NCI-H2107 treated with DMSO at 0.1 percent for 48 hours (cell line): ENCODE measurements at regions not wholly inside any gene's neighbourhood (a gene's known extent, or its start where the extent isn't known, plus 50 kb on each side); places are given as distances from the start of the nearest gene placed in this dataset.

Source experiments
- DNase-seq: peaks from one replicate; lab custom pipeline; 2025; ENCODE audit not compliant: unreplicated experiment; lab: John Stamatoyannopoulos, UW

DNA sequence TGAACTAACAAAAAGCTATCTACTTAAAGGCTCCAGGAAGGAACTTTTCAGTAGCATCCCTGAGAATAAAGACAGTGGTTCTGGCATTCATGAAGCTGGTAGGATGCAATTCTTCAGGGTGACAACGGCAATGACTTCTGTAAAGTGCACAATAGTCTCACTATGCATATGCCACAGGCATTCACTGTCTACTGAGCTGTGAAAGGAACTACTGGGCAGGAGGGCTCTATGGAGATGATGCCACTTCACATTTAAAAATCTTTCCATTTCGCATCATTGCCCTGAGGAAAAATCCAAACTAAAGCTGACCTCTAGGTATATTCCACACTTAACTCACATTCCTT, 2020.6 kb upstream of the PCDH20 start:
- DNase-seq: no peak

GRCh38 chr13:63435667-63436324, 2020.1 kb upstream of the PCDH20 start:
- no peak for DNase-seq

- no peak for DNase-seq
Observed at GRCh38 chr13:63433546-63434150, 2018.0 kb upstream of the PCDH20 start.

DNA sequence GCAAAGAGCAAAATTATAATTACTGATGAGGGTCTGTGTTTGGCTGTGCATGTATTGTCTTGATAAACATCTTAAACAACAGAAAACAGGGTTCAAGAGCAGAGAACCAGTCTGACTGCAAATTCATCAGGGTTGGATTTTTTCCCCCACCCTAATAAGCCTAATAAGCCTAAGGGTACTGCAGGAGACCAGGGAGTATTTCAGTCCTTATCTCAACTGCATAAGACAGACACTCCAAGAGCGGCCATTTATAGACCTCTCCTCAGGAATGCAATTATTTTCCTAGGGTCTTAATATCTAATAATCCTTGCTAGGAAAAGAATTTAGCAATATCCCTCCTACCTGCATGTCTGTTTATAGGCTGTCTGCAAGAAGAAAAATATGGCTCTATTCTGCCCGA, 2011.5 kb upstream of the PCDH20 start:
- no peak for DNase-seq

DNA sequence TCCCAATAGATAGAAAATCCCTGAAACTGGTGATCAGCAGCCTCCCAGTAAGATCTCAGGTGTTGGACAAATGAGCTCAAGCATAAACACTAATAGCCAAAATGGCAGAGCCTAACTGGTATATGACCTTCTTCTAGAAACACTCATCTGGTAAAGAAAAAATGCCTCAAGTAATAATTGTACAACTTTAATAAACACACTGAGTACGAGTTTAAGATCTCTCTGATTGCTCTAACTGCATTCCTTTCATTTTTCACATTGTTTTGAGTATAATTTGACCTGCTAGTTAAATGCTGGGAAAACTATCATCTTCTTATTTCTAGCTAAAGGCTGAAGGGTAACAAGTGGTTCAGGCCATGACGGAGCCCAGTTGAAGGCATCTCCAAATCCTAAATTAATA, 2009.5 kb upstream of the PCDH20 start:
- no peak for DNase-seq

- DNase-seq: no peak
Observed at GRCh38 chr13:63421123-63421522, 2005.5 kb upstream of the PCDH20 start.

GRCh38 chr13:63420685-63421084, 2005.0 kb upstream of the PCDH20 start:
- DNase-seq: no peak

- DNase-seq: no peak
Observed at GRCh38 chr13:63414247-63414646, 1998.6 kb upstream of the PCDH20 start.

DNA sequence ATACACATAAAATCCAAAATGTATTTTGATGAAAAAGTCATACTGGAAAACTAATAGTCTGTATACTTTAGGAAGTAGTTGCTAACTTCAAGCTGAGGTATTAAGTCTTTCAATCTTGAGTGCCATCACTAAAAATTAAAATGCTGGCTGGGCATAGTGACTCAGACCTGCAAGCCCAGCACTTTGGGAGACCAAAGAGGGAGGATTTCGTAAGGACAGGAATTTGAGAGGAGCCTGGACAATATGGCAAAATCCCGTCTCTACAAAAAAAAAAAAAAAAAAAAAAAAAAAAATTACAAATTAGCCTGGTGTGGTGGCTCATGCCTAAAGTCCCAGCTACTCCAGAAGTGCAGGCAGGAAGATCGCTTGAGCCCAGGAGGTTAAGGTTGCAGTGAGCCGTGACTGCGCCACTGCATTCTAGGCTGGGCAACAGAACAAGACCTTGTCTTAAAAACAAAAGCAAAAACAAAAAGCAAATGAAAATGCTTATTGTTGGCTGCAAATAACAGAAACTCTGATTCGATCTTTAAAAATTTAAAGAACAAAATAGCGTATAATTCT, 1994.2 kb upstream of the PCDH20 start:
- DNase-seq: no peak

DNA sequence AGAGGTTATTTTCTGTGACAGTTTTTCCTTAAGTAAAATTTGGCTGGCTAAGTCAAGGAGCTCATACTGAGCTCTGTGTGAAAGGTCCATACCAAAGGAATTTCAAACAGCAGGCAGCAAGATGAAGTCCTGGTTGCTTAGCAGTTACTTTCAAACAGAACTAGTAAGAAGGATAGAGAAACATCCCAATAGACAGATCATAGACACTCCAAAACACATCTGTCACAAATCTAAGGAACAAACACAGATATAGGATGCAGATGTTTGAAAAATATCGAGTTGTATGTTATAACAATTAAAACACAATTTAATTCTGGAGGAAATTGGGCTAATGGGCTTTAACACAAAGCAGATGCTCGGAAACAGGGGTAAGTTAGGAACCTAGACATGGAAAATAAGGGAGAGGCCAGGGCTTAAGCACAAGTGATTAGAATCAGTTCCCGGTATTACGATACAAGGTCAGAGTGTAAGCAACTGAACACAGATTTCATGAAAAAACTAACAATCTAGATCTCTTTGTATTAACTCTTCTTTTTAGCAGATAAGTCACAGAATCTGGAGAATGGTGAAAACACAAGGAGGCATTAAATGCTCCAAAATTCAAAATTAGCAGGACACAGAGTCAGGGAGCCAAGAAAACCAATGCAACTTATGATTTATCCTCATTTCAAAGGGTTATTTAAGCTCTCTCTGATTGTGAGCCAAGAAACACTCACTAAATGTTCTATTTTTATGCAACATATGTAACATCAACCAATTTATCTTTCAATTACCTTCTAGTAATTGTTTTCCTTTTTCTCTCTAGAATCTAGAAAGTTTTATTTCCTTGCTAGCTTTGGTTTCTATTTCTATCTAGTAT, 1992.9 kb upstream of the PCDH20 start:
- DNase-seq: no peak

DNA sequence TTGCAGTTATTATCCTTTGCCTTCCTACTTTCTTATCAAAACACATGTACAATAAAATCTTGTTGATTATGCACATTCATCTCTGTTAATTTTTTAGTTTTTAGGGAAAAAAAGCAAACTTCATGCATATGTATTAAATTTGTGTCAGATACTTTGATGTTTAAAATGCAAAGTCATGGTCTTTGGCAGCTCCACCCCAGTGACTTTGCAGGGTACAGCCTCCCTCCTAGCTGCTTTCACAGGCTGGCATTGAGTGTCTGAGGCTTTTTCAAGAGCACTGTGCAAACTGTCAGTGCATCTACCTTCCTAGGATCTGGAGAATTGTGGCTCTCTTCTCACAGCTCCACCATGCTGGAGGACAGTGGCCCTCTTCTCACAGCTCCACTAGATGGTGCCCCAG, 1988.1 kb upstream of the PCDH20 start:
- DNase-seq: no peak

- DNase-seq: no peak
Observed at GRCh38 chr13:63396746-63397145, 1981.1 kb upstream of the PCDH20 start.

GRCh38 chr13:63393112-63393511, 1977.5 kb upstream of the PCDH20 start:
- no peak for DNase-seq

DNA sequence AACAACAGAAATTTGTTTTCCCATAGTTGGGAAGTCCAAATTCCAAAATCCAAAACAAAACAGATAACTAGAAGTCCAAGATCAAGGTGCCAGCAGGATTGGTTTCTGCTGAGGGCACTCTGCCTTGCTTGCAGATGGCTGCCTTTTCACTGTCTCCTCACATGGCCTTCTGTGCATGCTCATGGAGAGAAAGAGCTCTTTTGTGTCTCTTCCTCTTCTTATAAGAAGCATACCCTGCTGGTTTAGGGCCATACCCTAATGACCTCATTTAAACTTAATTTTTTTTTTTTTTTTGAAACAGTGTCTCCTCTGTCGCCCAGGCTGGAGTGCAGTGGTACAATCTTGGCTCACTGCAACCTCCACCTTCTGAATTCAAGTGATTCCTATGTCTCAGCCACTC, 1974.1 kb upstream of the PCDH20 start:
- no peak for DNase-seq

DNA sequence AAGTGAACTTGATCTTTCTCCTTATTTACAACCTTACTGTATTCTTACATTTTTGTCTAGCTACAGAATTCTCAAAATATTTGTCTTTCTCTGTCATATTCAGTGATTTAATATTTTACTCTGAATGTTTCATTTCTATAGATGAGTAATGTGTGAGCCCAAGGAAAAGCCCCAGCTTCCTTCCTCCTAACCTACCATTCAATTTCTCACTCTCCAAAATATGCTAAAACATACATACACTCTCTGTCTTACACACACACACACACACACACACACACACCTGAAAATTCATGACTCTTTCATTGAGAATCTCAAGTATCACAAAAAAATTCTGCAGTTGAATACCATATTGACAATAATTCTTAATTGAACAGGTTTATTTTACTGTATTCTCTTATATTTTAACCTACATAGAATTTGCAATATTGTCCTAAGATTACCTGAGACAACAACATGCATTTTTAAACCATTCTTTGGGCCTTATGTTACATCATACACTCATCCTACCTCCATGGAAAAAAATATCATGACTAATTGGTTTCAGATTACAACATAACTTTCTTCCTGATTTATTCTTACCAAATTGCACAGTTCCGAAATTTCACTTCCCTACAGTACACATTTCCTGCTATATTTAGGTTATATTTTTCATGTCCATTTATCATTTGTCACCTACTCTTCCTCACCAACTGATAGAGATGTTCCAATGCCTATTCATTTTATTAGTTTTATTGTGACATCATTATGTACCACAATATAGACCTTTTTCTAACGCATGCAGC, 1965.6 kb upstream of the PCDH20 start:
- no peak for DNase-seq

DNA sequence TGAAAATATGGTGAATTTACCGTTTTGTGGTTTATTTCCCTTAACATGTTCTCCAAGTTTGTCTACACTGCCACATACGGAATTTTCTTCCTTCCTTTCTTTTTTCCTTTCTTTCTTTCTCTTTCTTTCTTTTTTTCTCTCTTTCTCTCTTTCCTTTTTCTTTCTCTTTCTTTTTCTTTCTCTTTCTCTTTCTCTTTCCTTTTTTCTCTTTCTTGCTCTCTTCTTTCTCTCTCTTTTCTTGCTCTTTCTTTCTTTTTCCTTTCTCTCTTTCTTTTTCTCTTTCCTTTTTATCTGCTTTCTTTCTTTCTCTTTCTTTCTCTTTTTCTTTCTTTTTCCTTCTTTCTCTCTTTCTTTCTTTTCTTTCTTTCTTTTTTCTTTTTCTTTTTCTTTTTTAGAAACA, 1962.3 kb upstream of the PCDH20 start:
- no peak for DNase-seq

- DNase-seq: no peak
Observed at GRCh38 chr13:63370101-63370500, 1954.5 kb upstream of the PCDH20 start.

DNA sequence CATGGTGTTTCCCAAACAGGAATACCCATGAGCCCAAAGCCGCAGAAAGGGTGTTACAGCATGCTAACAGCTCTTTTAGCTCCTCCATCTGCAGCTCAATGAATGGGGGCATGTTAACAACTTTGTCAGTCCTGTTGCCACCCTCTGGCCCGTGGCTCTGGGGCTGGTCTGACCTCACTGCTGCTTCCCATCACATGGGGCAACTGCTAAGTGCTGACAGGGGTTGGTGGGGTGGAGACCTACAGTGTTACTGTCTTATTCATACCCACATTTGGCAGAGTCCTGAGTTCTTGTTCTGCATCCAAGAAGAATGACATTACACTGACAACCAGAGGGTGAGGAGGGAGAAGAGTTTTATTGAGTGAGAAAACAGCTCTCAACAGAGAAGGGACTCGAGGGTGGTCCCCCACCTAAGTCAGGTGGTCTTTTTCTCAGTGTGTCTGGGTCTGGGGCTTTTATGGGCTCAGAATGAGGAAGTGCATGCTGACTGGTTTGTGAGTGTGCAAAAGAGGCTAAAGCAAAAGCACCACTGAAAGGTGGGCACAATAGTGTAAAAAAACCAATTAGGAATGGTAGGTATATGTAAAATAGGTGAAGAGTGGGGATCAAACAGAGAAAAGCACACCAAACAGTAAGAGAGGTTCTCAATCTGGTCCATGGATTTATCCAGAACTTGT, 1952.0 kb upstream of the PCDH20 start:
- no peak for DNase-seq

GRCh38 chr13:63364159-63364558, 1948.5 kb upstream of the PCDH20 start:
- DNase-seq: no peak

GRCh38 chr13:63351533-63351932, 1935.9 kb upstream of the PCDH20 start:
- no peak for DNase-seq

GRCh38 chr13:63351081-63351480, 1935.4 kb upstream of the PCDH20 start:
- no peak for DNase-seq
